HEK293T (cell line): ENCODE measurements at regions not wholly inside any gene's neighbourhood (a gene's known extent, or its start where the extent isn't known, plus 50 kb on each side); places are given as distances from the start of the nearest gene placed in this dataset.

Experiments
- ARNT ChIP-seq: fragments of 450-650 bp; IDR thresholded peaks from 2 replicates; pipeline ENCODE4 v1.6.1; 2017; ENCODE audit warnings: mild to moderate bottlenecking
- FOXA1 ChIP-seq: fragments of 450-650 bp; IDR thresholded peaks from 2 replicates; pipeline ENCODE4 v1.6.1; 2016; ENCODE audit warnings: mild to moderate bottlenecking
- HDGF ChIP-seq: fragments of 450-650 bp; IDR thresholded peaks from 2 replicates; pipeline ENCODE4 v1.6.1; 2017; ENCODE audit warnings: antibody characterized with exemption, borderline replicate concordance

DNA sequence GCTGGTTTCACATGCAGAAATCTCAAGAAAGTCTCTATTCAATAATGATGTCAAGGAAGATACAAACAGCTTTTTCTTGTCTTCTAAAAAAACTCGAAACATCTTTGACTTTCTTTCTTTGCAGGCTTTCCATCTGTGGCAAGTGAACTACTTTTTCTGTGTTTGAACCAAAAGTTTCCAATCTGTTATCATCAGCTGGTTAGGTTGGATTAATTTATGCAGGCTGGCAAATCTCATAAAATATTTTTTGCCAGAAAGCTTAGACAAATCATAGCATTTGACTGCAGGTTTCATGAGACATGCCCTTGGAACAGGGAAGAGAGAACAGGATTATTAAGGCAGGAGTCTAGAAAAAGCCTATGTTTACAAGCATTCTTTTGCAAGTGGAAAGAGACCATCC, 86.1 kb upstream of the ARHGAP42 start:
- TF ChIP-seq FOXA1 (no peak), HDGF (no peak), ARNT (no peak)
